GM18868 (cell line): ENCODE measurements at regions not wholly inside any gene's neighbourhood (a gene's known extent, or its start where the extent isn't known, plus 50 kb on each side); places are given as distances from the start of the nearest gene placed in this dataset.
"Not testable (repeated sequence)": the region's sequence is repeated elsewhere in the genome, so short reads cannot be mapped to it uniquely, and the experiment has no call there.

Source experiments
- ATAC-seq: cut with Tn5 transposase; IDR thresholded peaks from one replicate; pipeline ENCODE4 v1.9.1; 2021; ENCODE audit warnings: mild to moderate bottlenecking, moderate library complexity; ENCODE audit not compliant: unreplicated experiment

- ATAC-seq: no peak
Measured at GRCh38 chr5:57979671-57980070, 480.2 kb downstream of the PLK2 start.

GRCh38 chr5:57976506-57976905 lies 483.4 kb downstream of the PLK2 start:
- no peak for ATAC-seq

- not testable (repeated sequence) for ATAC-seq
Measured at GRCh38 chr5:57972099-57972498, 487.8 kb downstream of the PLK2 start.

GRCh38 chr5:57960569-57960968 lies 478.0 kb upstream of the ACTBL2 start:
- ATAC-seq: no peak

GRCh38 chr5:57956636-57957035 lies 474.0 kb upstream of the ACTBL2 start:
- no peak for ATAC-seq

GRCh38 chr5:57955511-57955910 lies 472.9 kb upstream of the ACTBL2 start:
- no peak for ATAC-seq

GRCh38 chr5:57953792-57954191 lies 471.2 kb upstream of the ACTBL2 start:
- no peak for ATAC-seq

GRCh38 chr5:57950616-57951228 lies 468.1 kb upstream of the ACTBL2 start:
- ATAC-seq: no peak

- no peak for ATAC-seq
Measured at GRCh38 chr5:57948091-57948490, 465.5 kb upstream of the ACTBL2 start.

- no peak for ATAC-seq
Measured at GRCh38 chr5:57947181-57947580, 464.6 kb upstream of the ACTBL2 start.

- no peak for ATAC-seq
Measured at GRCh38 chr5:57940879-57941278, 458.3 kb upstream of the ACTBL2 start.

GRCh38 chr5:57940236-57940635 lies 457.6 kb upstream of the ACTBL2 start:
- ATAC-seq: no peak

GRCh38 chr5:57939771-57940170 lies 457.2 kb upstream of the ACTBL2 start:
- no peak for ATAC-seq

GRCh38 chr5:57939335-57939734 lies 456.7 kb upstream of the ACTBL2 start:
- ATAC-seq: no peak

- ATAC-seq: no peak
Measured at GRCh38 chr5:57938174-57938557, 455.6 kb upstream of the ACTBL2 start.

- no peak for ATAC-seq
Measured at GRCh38 chr5:57937501-57938173, 455.0 kb upstream of the ACTBL2 start.

GRCh38 chr5:57937025-57937424 lies 454.4 kb upstream of the ACTBL2 start:
- no peak for ATAC-seq

- no peak for ATAC-seq
Measured at GRCh38 chr5:57932761-57933160, 450.1 kb upstream of the ACTBL2 start.

GRCh38 chr5:57931807-57932206 lies 449.2 kb upstream of the ACTBL2 start:
- ATAC-seq: no peak

GRCh38 chr5:57931352-57931751 lies 448.7 kb upstream of the ACTBL2 start:
- ATAC-seq: no peak

GRCh38 chr5:57929271-57929670 lies 446.7 kb upstream of the ACTBL2 start:
- no peak for ATAC-seq

- not testable (repeated sequence) for ATAC-seq
Measured at GRCh38 chr5:57923094-57923493, 440.5 kb upstream of the ACTBL2 start.

GRCh38 chr5:57917004-57917403 lies 434.4 kb upstream of the ACTBL2 start:
- ATAC-seq: no peak
